ENCODE measurements at regions not wholly inside any gene's neighbourhood (a gene's known extent, or its start where the extent isn't known, plus 50 kb on each side); places are given as distances from the start of the nearest gene placed in this dataset.

DNA sequence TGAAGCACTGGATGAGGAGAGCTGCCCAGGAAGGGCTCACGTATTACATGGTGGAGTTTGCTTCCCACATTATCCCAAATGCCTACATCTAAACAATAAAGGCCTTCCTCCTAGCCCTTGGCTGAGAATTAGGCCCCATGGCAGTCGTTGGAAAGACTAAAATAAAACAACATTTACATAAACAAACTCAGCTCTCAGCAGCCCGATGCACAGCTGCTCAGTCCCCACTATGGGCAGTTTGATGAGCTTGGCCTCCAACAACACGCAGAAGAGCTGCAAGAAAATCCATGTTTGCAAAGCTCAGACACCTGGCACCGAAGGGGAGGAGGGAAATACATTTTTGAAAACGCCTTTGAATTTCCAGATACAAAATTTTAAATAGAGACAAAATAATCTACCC is 352.4 kb downstream of the EIPR1 start:
- no peak overlapping the region for H3K27ac Mint-ChIP-seq
- H3K27me3 Mint-ChIP-seq, result peaks cover 7% of the 10 kb centered on the region
- no peaks in the 10 kb centered on the region for H3K36me3 Mint-ChIP-seq
- H3K4me1 Mint-ChIP-seq (ENCODE audit: unreplicated experiment), result no peaks in the 10 kb centered on the region
- H3K9me3 Mint-ChIP-seq, result peaks cover 14% of the 10 kb centered on the region
- H3K4me3 Mint-ChIP-seq, result no peak overlapping the region
- DNase-seq (ENCODE audit: extremely low spot score, unreplicated experiment), result no peak
- TF ChIP-seq, protein P1, sequence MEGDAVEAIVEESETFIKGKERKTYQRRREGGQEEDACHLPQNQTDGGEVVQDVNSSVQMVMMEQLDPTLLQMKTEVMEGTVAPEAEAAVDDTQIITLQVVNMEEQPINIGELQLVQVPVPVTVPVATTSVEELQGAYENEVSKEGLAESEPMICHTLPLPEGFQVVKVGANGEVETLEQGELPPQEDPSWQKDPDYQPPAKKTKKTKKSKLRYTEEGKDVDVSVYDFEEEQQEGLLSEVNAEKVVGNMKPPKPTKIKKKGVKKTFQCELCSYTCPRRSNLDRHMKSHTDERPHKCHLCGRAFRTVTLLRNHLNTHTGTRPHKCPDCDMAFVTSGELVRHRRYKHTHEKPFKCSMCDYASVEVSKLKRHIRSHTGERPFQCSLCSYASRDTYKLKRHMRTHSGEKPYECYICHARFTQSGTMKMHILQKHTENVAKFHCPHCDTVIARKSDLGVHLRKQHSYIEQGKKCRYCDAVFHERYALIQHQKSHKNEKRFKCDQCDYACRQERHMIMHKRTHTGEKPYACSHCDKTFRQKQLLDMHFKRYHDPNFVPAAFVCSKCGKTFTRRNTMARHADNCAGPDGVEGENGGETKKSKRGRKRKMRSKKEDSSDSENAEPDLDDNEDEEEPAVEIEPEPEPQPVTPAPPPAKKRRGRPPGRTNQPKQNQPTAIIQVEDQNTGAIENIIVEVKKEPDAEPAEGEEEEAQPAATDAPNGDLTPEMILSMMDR (conservative IDR thresholded peaks at IDR 0.05), result no peak

DNA sequence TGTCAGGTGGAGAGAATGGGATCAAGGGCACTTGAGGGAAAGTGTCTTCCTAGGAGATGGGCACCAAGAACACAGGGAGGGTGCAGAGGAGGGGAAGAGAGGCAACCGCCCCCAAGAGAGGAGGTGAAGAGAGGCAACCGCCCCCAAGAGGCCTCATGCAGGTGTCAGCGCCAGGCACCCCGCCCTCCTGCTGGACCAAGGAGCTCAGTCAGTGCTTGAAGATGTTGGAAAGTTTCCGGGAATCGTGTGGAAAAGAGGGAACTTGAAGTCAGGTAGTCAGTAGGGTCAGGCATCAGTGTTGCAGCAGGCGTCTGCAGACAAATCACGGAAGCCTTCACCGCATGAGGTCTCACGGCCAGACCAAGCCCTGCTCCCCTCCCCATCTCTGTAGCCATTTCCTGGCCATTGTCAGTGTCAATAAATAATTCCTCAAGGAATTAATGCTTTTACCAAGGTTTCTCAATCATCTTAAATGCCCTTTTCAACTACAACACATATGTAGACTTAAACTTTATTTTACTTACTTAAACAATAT is 353.1 kb downstream of the EIPR1 start:
- TF ChIP-seq, protein P1 (conservative IDR thresholded peaks at IDR 0.05), result no peak
- Mint-ChIP-seq H3K4me3 (no peak overlapping the region), H3K27ac (no peak overlapping the region), H3K36me3 (no peaks in the 10 kb centered on the region), H3K4me1 (ENCODE audit: unreplicated experiment) (no peaks in the 10 kb centered on the region), H3K27me3 (peaks cover 7% of the 10 kb centered on the region), H3K9me3 (peaks cover 6% of the 10 kb centered on the region)
- no peak for DNase-seq (ENCODE audit: extremely low spot score, unreplicated experiment)

DNA sequence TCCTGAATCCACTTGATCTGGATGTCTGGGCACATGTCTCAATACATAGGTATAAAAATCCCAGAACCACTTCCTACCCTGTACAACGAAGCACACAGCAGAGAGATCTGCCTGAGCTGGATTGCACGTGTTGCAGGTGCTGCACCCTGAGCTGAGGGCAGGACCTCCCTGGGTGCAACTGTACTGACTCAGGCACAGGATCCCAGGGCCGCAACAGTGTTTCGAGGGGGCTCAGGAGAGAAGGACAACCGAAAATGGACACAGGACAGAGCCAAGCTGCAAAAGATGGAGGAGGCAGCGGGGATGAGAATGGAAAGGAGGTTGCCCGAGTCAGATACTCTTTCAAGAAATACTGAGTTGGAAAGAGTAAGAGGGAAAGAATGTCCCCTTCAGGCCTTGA is 354.1 kb downstream of the EIPR1 start:
- no peak overlapping the region for H3K4me3 Mint-ChIP-seq
- TF ChIP-seq, protein P1 (conservative IDR thresholded peaks at IDR 0.05), result no peak
- no peaks in the 10 kb centered on the region for H3K36me3 Mint-ChIP-seq
- no peak for DNase-seq (ENCODE audit: extremely low spot score, unreplicated experiment)
- peaks cover 7% of the 10 kb centered on the region for H3K27me3 Mint-ChIP-seq
- H3K4me1 Mint-ChIP-seq (ENCODE audit: unreplicated experiment), result no peaks in the 10 kb centered on the region
- H3K9me3 Mint-ChIP-seq, result peaks cover 6% of the 10 kb centered on the region
- no peak overlapping the region for H3K27ac Mint-ChIP-seq

DNA sequence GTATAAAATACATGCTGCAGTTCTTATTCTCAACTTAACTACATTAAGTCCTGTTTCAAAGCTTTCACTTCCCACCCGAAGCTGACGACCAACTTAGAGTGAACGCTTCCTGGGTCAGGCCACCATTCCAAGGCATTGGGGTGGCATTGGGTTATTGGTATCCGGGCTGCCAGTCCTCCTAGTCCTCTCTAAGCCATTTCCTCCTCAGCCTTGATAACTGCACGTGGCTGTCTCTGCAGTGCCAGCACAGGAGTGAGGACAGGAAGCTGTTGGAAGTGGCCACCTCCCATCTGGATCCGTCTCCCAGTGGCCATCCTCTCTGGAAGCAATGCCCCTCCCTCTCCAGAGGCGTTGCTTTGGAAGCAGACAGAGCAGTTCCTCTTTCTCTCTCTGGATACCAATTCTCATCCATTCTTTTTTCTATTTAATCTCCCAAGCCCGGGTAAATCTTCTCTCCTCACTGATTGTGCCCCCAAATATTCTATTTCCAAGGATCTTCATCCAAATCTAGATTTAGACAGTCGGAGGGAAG is 354.7 kb downstream of the EIPR1 start:
- Mint-ChIP-seq H3K36me3 (no peaks in the 10 kb centered on the region), H3K27me3 (peaks cover 3% of the 10 kb centered on the region), H3K9me3 (peaks cover 6% of the 10 kb centered on the region), H3K4me3 (no peak overlapping the region), H3K4me1 (ENCODE audit: unreplicated experiment) (no peaks in the 10 kb centered on the region), H3K27ac (no peak overlapping the region)
- TF ChIP-seq, protein P1 (conservative IDR thresholded peaks at IDR 0.05), result no peak
- no peak for DNase-seq (ENCODE audit: extremely low spot score, unreplicated experiment)

DNA sequence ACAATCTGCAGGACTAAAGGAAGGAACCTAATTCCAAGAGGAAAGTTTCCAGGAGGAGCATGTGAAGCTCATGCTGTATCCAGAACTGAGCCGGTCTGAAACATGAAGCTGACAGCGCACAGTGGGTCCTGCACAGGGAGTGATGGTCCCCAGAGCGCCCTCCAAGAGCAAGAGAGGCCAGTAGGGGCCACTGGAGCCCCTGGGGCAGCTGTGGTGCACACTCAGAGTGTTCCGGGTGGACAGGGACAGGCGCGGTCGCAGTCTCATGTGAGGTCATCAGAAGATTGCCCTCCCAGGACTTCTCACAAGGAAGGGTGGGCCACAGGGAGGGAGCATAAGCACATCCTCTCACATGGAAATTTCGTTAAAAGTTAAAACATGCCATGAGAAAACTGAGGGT is 355.9 kb downstream of the EIPR1 start:
- Mint-ChIP-seq H3K27ac (no peak overlapping the region), H3K4me1 (ENCODE audit: unreplicated experiment) (no peaks in the 10 kb centered on the region), H3K36me3 (no peaks in the 10 kb centered on the region), H3K9me3 (peaks cover 6% of the 10 kb centered on the region), H3K27me3 (peaks cover 3% of the 10 kb centered on the region), H3K4me3 (no peak overlapping the region)
- TF ChIP-seq, protein P1 (conservative IDR thresholded peaks at IDR 0.05), result no peak
- DNase-seq (ENCODE audit: extremely low spot score, unreplicated experiment), result no peak

DNA sequence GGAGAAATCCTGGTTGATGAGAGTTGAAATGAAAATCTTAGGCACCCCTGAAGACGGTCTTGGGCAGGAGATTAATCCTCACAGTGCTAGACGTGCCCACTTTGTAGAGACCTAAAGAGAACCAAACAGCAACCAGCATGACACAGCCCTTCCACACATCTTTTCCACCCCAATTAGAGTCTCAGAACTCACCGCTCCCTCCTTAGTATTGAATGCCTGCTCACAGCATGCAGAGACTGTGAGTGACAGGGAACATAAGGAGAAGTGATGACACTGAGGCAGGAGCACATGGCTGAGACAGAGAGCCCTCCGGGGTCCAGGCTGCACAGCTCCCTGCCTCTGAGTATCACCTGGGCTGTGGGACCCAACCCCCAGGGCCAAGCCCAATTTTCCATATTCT is 367.6 kb downstream of the EIPR1 start:
- H3K4me3 Mint-ChIP-seq, result no peak overlapping the region
- H3K27me3 Mint-ChIP-seq, result peaks cover 12% of the 10 kb centered on the region
- peaks cover 22% of the 10 kb centered on the region for H3K4me1 Mint-ChIP-seq (ENCODE audit: unreplicated experiment)
- H3K9me3 Mint-ChIP-seq, result peaks cover 5% of the 10 kb centered on the region
- DNase-seq (ENCODE audit: extremely low spot score, unreplicated experiment), result no peak
- H3K27ac Mint-ChIP-seq, result no peak overlapping the region
- no peaks in the 10 kb centered on the region for H3K36me3 Mint-ChIP-seq
- TF ChIP-seq, protein P1 (conservative IDR thresholded peaks at IDR 0.05), result no peak
